NCI-H2227 (cell line): ENCODE measurements at regions not wholly inside any gene's neighbourhood (a gene's known extent, or its start where the extent isn't known, plus 50 kb on each side); places are given as distances from the start of the nearest gene placed in this dataset.
"Not testable (repeated sequence)": the region's sequence is repeated elsewhere in the genome, so short reads cannot be mapped to it uniquely, and the experiment has no call there.

Source experiments
- DNase-seq: peaks from one replicate; lab custom pipeline; 2025; ENCODE audit not compliant: unreplicated experiment; lab: John Stamatoyannopoulos, UW

DNA sequence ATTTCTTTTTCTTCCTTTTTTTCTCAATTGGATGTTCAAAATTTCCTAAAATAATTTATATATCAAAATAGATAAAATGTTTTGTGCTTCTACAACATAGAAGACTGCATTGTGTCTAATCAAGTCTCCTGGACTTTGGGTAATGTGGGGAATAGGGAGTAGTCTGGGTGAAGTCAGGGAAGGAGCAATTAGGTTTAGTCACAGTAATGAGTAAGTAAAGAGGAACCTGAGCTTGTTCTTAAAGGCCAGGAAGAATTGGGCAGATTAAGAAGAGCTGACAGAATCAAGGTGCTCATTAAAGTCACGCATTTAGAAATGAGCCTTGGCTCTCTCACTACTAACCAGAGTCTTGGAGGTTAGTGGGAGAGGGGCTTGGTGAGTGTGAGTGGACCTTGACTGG lies 233.3 kb upstream of the SSTR1 start:
- DNase-seq, result no peak

DNA sequence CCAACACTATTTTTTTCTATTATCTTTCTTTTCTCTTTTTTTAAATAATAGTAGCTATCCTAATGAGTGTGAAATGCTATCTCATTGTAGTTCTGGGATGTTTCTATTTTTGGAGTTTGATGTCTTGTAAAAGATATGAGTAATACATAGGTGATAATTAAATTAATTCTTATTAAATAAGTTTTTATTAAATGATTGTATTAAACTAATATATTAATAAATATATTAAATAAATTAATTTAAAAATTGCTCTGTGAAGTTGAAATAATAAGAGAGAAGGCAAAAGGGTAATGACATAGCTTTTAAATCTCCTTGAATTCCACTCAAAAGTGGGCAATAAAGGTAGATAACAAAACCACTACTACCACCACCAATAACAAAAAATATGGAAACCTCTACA lies 230.2 kb upstream of the SSTR1 start:
- no peak for DNase-seq

DNA sequence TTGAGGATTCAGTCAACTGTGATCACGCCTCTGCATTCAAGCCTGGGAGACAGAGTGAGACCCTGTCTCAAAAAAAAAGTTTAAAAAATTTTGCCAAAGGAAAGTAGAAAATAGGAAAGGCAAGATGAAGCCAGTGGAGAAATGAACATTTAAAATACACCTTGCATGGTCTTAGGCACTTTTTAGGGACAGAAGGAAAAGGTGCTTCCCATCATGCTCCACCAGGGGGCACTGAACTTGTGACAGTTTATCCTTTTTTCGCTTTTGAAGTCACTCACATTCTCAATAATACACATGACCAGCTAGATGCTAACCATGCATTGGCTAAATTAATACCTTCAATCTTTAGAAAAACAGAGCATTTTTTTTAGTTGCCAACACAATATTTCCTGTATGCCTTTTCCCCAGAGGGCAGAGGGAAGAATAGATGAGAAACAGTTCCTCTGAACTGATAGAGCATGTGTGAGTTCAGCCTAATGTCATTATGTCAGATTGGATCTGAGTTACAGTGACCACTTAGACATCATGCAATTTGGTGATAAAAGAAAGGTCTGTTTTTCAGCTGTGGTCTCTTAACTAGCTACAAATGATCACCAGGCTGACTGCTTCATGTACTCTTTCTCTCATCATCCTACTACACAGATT lies 221.8 kb upstream of the SSTR1 start:
- no peak for DNase-seq

- no peak for DNase-seq
These were observed 219.2 kb upstream of the SSTR1 start for GRCh38 chr14:37988472-37988871.

GRCh38 chr14:37991027-37991426 lies 216.7 kb upstream of the SSTR1 start:
- no peak for DNase-seq

GRCh38 chr14:37992499-37992898 lies 215.2 kb upstream of the SSTR1 start:
- DNase-seq, result no peak

DNA sequence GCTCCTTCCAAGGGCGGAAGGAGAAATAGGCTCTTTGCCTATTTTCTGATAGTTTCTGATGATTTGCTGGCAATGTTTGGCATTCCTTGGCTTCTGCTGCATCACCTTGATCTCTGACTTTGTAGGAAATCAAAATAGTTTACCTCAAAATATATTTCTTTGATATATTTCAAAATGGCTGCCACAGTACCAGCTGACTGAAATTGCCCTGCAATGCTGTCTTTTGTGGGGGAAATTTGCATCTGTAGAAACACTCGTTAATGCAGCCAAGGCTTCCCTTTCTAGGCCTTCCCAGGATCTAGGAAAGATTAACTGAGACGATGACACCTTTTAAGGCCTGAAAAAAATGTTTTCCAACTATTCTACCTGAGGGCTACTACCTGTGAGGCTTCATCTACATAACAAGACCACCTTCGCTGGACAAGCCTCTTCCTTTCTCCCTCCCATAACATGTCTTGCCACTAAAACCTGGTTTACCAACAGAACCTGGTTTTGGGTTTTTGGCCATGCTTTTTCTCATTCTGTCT lies 212.8 kb upstream of the SSTR1 start:
- DNase-seq, result no peak

- DNase-seq, result no peak
These were observed 210.7 kb upstream of the SSTR1 start for GRCh38 chr14:37997017-37997416.

DNA sequence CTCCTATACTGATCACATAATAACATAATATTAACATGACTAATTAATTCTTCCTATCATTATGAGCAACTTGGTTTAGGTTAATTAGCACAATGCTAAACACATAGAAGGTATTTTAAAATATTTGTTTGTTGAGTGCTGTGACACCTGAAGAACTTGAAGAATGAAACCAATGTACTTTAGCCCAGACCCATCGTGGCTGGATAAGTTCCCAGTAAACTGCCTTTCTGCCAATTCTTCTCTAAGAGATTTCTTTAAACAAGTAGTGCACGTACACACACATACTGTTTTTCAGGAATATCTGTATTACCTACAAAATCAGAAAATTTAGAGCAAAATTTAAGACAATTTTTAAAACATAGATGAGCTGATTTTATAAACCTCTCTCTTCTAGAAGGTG lies 207.4 kb upstream of the SSTR1 start:
- DNase-seq, result no peak

DNA sequence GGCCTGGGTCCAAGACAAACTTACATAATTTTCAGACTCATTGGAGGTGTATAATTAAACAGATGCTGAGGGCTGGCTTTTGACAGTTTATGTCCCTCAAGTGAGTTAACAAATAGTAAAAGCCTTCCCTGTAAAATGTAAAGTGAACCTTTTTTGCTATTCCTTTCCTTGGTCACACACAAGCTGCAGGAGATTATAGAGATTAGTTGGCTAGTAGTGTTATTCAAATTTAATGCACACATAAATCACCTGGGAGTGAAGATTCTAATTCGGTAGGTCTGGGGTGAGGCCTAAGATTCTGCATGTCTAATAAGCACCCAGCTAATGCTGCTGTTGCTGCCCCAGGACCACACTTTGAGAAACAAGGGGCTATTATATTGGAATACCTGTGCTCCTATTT lies 206.2 kb upstream of the SSTR1 start:
- no peak for DNase-seq

DNA sequence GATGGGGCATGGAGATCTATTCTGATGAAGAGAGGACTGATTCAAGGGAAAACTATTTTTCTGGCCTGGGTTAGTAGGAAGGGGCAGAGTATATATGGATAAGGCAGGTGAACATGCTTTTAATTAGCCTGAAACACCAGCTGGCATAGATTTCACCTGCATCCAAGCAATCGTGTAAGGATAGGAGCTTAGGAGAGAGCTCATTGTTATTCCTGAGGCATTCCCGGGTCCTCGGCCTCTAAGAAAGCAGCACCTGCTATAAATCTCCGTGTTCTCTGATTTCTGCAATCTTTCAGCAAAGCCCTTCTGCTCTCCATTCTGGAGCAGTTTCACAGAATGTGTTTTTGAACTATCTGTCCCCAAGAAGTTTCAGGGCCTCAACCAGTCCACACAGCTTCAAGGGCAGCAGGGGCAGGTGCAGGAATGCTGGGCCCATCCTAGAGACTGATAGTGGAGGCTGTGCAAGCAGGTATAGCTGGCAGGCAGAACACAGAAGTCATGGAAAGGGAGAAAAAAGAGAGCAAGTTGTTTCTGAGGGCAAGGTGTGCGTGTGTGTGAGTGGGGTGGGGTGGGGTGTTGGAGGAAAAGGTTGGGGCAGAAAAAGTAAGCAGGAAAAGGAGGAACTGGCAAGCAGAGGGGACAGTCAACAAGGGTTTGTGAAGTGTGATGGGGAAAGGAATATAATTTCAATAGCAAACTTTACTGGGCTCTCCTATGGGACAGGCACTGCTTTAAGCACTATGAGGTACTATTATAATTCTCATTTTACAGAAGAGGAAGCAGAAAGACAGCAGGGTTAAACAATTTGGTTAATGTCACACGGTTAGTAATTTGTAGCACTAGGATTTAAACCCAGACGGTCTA lies 203.7 kb upstream of the SSTR1 start:
- DNase-seq, result no peak

GRCh38 chr14:38004610-38004879 lies 203.2 kb upstream of the SSTR1 start:
- no peak for DNase-seq

GRCh38 chr14:38011156-38011555 lies 196.5 kb upstream of the SSTR1 start:
- DNase-seq, result not testable (repeated sequence)

GRCh38 chr14:38012056-38012455 lies 195.6 kb upstream of the SSTR1 start:
- DNase-seq, result no peak

DNA sequence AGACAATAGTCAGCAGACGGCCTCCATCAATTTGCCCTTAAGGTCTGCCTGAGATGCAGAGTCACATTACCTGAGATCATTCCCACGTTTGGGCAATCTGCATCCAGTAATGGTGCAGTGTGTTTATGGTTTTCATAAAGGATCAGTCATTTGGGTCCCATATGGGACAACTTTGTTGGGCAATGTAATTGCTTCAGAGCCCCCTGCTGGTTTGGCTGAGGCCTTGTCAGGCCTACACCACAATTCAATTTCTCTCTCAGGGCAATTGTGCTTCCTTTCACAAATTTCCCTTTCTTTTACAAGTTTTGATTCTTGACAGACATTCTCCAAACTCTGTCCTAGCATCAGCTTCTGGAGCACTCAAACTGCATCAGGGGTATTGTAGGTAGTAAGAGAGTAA lies 191.2 kb upstream of the SSTR1 start:
- no peak for DNase-seq

GRCh38 chr14:38021861-38022260 lies 185.8 kb upstream of the SSTR1 start:
- DNase-seq, result no peak

GRCh38 chr14:38022775-38023174 lies 184.9 kb upstream of the SSTR1 start:
- DNase-seq, result no peak

GRCh38 chr14:38038171-38038570 lies 169.5 kb upstream of the SSTR1 start:
- no peak for DNase-seq

- no peak for DNase-seq
These were observed 168.7 kb upstream of the SSTR1 start for GRCh38 chr14:38038986-38039385.

GRCh38 chr14:38039496-38039895 lies 168.2 kb upstream of the SSTR1 start:
- no peak for DNase-seq

DNA sequence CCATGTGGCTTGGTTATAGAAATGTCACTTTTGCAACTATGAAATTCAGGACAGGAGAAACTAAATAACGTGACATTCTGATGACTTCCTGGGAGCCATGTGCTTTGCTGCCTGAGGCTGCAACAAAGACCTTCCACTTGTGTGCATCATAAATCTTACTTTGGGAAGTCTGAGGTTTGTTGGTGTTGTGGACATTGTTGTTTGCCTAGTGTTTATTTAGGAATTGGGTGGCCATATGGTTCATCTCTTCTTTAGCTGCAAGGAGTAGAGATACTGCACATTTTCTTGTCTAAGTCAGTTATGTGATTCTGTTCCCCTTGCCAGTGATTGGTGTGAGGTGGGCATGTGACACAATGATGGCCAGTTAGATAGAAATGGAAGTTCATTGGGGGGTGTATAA lies 167.3 kb upstream of the SSTR1 start:
- no peak for DNase-seq

DNA sequence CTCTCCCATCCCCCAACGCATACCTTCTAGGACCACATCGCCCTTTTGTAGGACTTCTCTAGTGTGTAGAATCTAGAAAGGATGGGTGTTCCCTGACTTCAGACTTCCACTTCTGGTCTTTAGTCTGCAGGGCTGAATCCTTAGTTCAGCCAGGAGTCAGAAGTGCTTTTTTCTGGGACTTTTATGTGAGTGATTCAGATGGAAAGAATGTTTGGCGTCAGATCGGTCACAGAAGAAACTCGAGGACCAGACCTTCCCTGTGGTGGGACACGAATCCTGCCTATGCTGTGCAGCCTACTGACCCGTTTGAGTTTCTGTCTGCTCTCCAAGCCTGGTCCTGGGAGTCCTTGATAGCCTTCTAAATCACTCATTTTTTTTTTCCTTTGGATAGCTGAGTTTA lies 165.4 kb upstream of the SSTR1 start:
- DNase-seq, result no peak

GRCh38 chr14:38044710-38045109 lies 163.0 kb upstream of the SSTR1 start:
- DNase-seq, result no peak
